ENCODE measurements at regions not wholly inside any gene's neighbourhood (a gene's known extent, or its start where the extent isn't known, plus 50 kb on each side); places are given as distances from the start of the nearest gene placed in this dataset.

- no peak for TF ChIP-seq CHD7 (IDR thresholded peaks at IDR 0.05; ENCODE audit: insufficient replicate concordance, low read length)
- TF ChIP-seq BCL11A (IDR thresholded peaks at IDR 0.05; ENCODE audit: low read depth in 2 of 2, low read length in 2 of 2) = no peak
These were observed 331.2 kb downstream of the TLE4 start (continued) for GRCh38 chr9:79902825-79903600.
